Kidney (tissue), 13 donors: ENCODE measurements at regions not wholly inside any gene's neighbourhood (a gene's known extent, or its start where the extent isn't known, plus 50 kb on each side); places are given as distances from the start of the nearest gene placed in this dataset.

Experiments used
- DNase-seq, 5 donors: peaks; one replicate each; pipeline ENCODE4 v3.0.0-alpha.2; 2013 to 2020
- FAIRE-seq: peaks from 2 replicates; lab custom pipeline; 2012; peaks lifted over from hg19 to GRCh38; lab: Jason Lieb, UNC
- H3K27ac ChIP-seq, 2 donors: one replicate each; pipeline ENCODE4 v1.7.0; 2013; ENCODE audit warnings: low read depth in 2 of 2, low read length in 2 of 2, inconsistent platforms in 1 of 2
- H3K27me3 ChIP-seq: one replicate; pipeline ENCODE4 v1.7.1; 2013; ENCODE audit warnings: low read length, inconsistent platforms; ENCODE audit not compliant: control insufficient read depth, insufficient read depth
- H3K36me3 ChIP-seq, 3 donors: one replicate each; pipeline versions ENCODE4 v1.7.0 to v1.7.1; 2013; ENCODE audit warnings: low read length in 3 of 3, control low read depth in 1 of 3, inconsistent platforms in 1 of 3; ENCODE audit not compliant: insufficient read depth in 3 of 3, control insufficient read depth in 2 of 3
- H3K4me1 ChIP-seq, 3 donors: one replicate each; pipeline versions ENCODE4 v1.7.0 to v1.7.1; 2013; ENCODE audit warnings: low read length in 3 of 3, inconsistent platforms in 1 of 3, low read depth in 1 of 3; ENCODE audit not compliant: control insufficient read depth in 2 of 3, insufficient read depth in 2 of 3
- H3K4me3 ChIP-seq, 3 donors: one replicate each; pipeline versions ENCODE4 v1.7.0 to v1.8.1; 2013; ENCODE audit warnings: low read length in 3 of 3, control low read depth in 1 of 3, inconsistent platforms in 1 of 3
- H3K9ac ChIP-seq, 3 donors: one replicate each; pipeline versions ENCODE4 v1.7.0 to v1.7.1; 2013; ENCODE audit warnings: low read length in 3 of 3, control low read depth in 1 of 3, inconsistent platforms in 1 of 3
- H3K9me3 ChIP-seq, 3 donors: one replicate each; pipeline versions ENCODE4 v1.7.0 to v1.7.1; 2013; ENCODE audit warnings: low read length in 3 of 3, control low read depth in 1 of 3, inconsistent platforms in 1 of 3; ENCODE audit not compliant: control insufficient read depth in 2 of 3, insufficient read depth in 1 of 3
- CTCF ChIP-seq: IDR thresholded peaks from 3 replicates; pipeline ENCODE4 v1.5.1; 2012; ENCODE audit warnings: mild to moderate bottlenecking, moderate library complexity, borderline replicate concordance; ENCODE audit not compliant: insufficient read depth; ENCODE audit errors: extremely low read depth
- intact Hi-C: fragments of 100-400 bp; cut with DNase I; formaldehyde crosslinking; loops from one replicate; pipeline ENCODE4 v1.11.1; 2022
- donor health status: control.
- donor health status: control.
- donor health status: control.
- donor health status: control.
- donor health status: control.
- donor health status: DM: yes; HTN: yes; CAD: no.
- donor health status: Normal renal cell carcinoma (clear cell type).

DNA sequence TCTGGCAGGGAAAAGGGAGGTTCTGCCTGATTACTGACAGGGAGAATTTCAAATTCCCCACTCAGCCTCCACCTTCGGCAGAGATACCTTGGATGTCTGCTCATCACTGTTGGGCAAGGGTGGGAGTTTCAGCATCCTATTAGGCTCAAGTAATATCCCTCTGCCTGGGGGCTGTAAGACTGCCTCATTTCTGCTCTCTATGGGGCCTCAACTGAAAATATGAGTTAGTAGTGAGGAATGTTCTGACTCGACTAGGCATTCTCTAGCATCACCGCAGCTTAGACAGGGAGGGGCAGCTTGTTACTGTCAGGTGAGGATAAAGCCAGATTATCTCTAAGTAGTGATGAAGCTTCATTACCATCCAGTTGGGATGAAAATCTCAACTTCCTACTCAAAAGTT lies 87.7 kb upstream of the LRP1B start:
- H3K4me3 ChIP-seq = no peak overlapping the region
- intact Hi-C loops = no loop called here
- H3K9me3 ChIP-seq = no peaks in the 10 kb centered on the region
- no peak for TF ChIP-seq CTCF
- no peaks in the 10 kb centered on the region for H3K36me3 ChIP-seq
- no peak for FAIRE-seq
- no peaks in the 10 kb centered on the region for H3K27me3 ChIP-seq
- no peaks in the 10 kb centered on the region for H3K4me1 ChIP-seq
- no peak overlapping the region for H3K9ac ChIP-seq
- DNase-seq = no peak
- no peak overlapping the region for H3K27ac ChIP-seq

DNA sequence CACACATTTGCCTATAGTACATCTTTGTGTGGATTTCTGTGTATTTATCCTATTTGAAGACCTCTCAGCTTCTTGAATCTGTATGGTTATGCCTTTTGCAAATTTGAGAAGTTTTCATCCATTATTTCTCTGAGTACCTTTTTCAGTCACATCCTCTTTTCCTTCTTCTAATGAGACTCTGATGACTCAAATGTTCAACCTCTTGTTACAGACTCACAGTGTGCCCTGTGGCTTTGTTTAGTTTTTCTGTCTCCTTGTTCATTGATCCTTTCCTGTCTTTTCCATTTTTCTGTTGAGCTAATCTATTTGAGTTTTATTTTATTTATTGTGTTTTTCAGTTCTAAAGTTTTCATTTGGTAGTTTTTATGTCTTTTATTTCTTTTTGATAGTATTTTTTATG lies 87.0 kb upstream of the LRP1B start:
- FAIRE-seq (no peak), DNase-seq (no peak)
- no peak overlapping the region for H3K9ac ChIP-seq
- TF ChIP-seq CTCF = no peak
- H3K4me1 ChIP-seq = no peaks in the 10 kb centered on the region
- H3K27ac ChIP-seq = no peak overlapping the region
- no peaks in the 10 kb centered on the region for H3K27me3 ChIP-seq
- no peaks in the 10 kb centered on the region for H3K9me3 ChIP-seq
- no peaks in the 10 kb centered on the region for H3K36me3 ChIP-seq
- intact Hi-C loops = no loop called here
- H3K4me3 ChIP-seq = no peak overlapping the region

DNA sequence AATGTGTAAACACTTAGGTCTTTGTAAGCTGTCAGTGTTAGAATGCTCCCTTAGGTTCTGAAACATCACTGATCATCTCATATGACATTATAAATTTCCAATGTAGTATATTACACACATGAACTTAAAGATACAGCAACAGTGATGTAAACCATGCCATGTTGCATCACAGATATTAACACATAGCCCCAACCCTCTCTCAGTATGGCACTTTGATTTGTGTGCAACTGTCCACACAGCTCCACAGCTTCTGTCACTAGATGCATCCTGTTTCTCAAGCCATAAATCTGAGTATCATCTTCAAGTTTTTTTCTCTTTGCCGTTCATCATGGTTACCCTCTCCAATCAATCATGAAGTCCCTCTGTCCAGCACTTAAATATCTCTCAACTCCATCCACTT lies 69.2 kb upstream of the LRP1B start:
- intact Hi-C loops = no loop called here
- DNase-seq = no peak
- Histone ChIP-seq H3K27ac (no peak overlapping the region), H3K36me3 (no peaks in the 10 kb centered on the region), H3K4me1 (no peaks in the 10 kb centered on the region), H3K4me3 (no peak overlapping the region), H3K27me3 (no peaks in the 10 kb centered on the region), H3K9ac (no peak overlapping the region), H3K9me3 (no peaks in the 10 kb centered on the region)
- no peak for FAIRE-seq
- no peak for TF ChIP-seq CTCF

DNA sequence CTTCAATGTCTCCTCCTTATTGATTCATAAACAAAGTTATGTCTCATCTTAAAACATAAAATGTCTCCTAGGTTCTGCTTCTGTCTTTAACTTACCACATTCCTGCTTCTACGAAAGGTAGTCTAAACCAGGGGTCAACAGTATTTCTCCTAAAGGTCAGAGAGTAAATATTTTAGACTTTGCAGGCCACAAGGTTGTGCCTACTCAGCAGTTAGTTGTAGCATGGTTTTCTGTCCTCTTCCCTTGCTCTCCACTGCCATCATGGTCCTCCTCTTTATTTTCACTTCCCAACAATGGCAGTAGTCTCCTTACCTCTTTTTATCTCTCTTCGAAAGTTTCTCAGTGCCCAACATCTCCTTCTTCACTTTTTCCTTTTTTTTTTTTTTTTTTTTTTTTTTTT lies 68.3 kb upstream of the LRP1B start:
- Histone ChIP-seq H3K27me3 (no peaks in the 10 kb centered on the region), H3K9me3 (no peaks in the 10 kb centered on the region), H3K9ac (no peak overlapping the region), H3K27ac (no peak overlapping the region), H3K36me3 (no peaks in the 10 kb centered on the region), H3K4me1 (no peaks in the 10 kb centered on the region), H3K4me3 (no peak overlapping the region)
- intact Hi-C loops = no loop called here
- DNase-seq (no peak), FAIRE-seq (no peak)
- no peak for TF ChIP-seq CTCF
